Activated CD8-positive, alpha-beta memory T cell treated with anti-CD3 and anti-CD28 coated beads for 48 hours (primary cell): ENCODE measurements at regions not wholly inside any gene's neighbourhood (a gene's known extent, or its start where the extent isn't known, plus 50 kb on each side); places are given as distances from the start of the nearest gene placed in this dataset.

Experiments used
- DNase-seq, 3 experiments: peaks; one replicate each; pipeline ENCODE4 v3.0.0-alpha.2; 2020; ENCODE audit warnings: low read depth in 2 of 3, low spot score in 2 of 3

DNA sequence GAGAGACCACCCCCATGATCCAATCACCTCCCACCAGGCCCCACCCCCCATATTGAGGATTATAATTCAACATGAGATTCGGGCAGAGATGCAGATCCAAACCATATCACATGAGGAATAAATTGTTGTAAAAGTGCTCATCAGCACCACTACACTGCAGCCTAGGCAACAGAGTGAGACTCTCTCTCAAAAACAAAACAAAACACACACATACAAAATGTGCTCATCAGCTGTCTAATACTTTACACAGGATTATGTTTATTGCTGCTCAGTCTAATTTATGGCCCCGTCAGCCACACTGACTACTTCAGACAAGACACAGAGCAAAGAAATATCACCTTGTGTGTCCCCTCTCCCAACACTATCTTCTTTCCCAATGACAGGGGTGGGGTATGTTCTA lies 72.9 kb upstream of the PPM1J start:
- no peak for DNase-seq

DNA sequence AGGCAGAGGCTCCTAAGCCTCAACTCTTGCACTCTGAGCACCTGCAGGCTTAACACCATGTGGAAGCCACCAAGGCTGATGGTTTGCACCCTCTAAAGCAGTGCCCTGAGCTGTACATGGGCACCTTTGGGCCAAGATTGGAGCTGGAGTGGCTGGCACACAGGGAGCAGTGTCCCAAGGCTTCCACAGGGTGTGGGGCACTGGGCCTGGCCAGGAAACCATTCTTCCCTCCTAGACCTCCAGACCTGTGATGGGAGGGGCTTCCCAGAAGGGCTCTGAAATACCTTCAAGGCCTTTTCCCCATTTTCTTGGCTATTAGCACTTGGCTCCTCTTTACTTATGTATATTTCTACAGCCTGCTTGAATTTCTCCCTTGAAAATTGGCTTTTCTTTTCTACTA lies 67.9 kb upstream of the PPM1J start:
- no peak for DNase-seq

DNA sequence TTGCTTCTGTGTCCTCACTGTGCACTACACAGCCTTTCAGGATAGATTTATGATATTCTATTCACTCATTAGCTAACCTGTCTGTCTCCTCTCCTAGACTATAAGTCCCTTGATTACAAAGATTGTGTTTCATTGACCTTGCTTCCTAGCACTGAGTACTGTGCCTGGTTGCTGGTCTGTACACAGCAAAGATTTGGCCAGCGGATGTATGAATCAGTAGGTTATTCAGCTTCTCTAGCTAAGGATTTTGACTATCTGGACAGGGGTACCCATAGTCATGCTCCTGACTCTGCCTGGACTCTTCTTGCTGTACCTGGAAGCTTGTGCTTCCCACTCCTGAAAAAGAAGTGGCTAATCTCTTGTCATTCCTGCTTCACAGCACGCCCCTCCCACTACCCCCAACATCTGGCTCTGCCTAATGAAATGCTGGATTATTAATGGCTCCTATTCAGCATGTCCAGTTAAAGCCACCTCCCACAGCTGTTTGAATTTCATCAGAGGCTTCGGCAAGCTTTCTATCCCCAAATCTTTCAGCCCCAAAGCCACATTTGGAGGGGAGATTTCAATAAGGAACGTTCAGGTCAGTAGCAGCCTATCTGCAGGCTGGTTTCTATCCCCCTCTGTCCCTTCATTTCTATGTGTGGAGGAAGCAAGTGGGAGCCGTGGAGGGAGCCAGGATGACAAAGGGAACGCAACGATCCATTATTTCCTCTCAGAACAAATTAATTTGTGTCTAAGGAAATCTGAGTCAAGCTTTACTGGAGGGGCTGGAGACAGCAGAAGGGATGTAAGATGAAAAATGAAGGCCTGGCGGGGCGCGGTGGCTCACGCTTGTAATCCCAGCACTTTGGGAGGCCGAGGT lies 64.8 kb upstream of the PPM1J start:
- DNase-seq = no peak

DNA sequence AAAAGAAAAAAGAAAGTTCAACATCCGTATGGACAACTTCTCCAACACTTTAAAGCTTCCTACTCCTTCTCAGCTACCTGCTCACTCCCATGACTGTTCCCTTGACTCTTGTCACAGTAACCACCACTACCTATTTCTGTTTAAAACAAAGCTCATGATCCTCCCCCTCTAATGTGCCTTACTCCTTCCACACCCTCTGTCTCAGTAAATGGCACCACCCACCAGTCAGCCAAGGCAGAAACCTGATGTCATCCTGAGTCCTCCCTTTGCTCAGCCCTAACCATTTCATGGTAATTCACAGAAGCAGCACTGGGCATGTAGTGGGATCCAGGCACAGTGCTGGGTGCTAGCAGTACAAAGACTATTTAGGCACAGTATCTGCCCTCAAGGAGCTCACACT lies 63.0 kb upstream of the PPM1J start:
- DNase-seq = no peak

DNA sequence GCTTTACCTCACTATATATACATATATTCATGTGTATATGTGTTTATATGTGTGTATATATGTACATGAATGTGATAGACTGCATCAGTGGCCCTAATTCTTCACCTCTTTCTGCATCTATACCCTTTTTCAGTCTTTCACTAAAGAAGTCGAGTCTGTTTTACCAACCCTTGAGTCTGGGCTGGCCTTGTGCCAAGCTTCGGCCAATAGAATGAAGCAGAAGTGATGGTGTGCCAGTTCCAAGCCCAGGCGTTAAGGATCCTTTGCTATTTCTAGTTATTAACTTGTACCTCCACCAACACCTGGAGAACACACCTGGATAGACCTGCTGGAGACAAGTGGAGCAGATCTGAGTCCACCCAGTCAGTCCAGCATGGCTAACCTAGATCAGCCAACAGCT lies 61.6 kb upstream of the PPM1J start:
- DNase-seq = no peak

DNA sequence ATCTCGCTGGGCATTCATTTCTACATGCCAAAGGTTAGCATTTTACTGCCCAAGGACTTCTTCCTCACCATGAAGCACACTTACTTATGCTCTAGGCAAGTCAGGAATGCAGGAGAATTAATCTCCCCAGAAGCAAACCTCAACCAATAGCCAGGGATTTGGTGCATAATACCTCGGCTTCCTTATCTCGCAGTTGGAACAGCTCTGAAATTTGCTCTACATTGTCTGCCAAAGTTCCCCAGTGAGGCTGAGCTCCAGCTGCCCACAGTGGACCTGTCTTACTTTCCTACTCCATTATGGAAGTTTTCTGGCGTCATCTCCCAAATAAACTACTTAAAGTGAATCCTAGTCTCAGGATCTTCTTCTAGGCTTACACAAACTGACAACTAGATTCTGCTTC lies 57.6 kb upstream of the PPM1J start:
- no peak for DNase-seq

DNA sequence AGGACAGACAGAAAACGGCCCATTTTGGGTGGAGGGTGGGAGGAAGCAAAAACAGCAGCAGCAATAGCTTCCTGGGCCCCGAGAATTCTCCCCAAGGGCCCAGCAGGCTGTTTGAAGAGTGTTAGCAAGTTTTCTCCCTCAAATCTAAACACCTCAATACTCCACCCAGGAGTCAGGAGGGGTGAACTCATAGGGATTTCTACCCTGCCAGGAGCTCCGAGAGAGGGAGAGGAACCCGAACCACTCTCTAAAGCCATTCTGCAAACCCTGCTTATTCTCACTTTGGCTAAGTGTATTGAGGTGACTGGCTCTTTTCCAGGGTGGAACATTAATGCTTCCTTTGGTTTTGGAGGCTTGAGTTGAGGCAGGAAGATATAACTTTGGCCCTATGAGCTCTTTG lies 55.6 kb upstream of the PPM1J start:
- DNase-seq = no peak

DNA sequence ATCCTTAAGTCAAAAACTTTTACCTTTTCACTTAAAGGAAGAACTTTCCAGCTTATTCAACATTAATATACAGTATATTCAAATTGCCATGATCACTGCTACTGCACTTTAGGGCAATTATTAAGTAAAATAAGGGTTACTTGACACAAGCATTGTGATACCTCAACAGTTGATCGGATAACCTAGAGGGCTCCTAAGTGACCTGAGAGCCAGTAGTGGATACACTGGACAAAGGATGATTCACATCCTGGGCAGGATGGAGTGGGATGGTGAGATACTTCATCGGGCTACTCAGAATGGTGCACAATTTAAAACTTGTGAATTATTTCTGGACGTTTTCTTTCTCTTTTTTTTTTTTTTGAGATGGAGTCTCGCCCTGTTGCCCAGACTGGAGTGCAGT lies 54.5 kb upstream of the PPM1J start:
- DNase-seq = no peak

DNA sequence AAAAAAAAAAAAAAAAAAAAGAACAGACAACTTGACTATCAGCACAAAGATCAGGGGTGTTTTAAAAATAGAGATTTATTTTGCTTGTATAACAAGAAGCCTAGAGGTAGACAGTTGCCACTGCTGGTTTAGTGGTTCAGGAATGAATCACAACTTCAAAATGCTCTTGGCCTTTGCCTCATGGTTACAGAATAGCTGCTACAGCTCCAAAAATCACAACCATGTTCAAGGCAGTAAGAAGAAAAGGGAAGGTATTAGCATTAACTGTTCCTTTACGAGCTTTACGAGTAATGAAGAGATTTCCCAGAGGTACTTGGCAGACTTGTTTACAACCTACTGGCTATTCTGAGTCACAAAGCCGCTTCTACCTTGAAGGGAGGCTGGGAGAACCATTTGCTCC lies 52.5 kb upstream of the PPM1J start:
- no peak for DNase-seq
